ENCODE measurements at regions not wholly inside any gene's neighbourhood (a gene's known extent, or its start where the extent isn't known, plus 50 kb on each side); places are given as distances from the start of the nearest gene placed in this dataset.
"Not testable (repeated sequence)": the region's sequence is repeated elsewhere in the genome, so short reads cannot be mapped to it uniquely, and the experiment has no call there.

DNA sequence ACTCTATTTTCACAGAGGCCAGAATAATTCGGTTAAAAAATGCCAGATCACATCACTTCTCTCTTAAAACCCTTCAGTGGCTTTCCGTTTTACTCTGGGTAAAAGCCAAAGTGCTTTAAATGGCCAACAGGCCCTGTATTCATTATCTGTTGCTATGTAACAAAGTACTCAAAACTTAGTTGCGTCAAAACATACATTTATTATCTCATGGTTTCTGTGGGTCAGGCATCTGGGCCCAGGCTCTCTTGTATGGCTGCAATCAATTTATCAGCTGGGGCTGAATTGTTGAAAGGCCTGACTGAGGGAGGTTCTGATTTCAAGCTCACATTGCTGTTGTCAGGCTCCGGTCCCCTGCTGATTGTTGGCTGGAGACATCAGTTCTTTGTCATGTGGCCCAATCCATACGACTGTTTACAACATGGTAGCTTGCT, 72.7 kb upstream of the H2AZ1 start:
- no peak for DNase-seq

DNA sequence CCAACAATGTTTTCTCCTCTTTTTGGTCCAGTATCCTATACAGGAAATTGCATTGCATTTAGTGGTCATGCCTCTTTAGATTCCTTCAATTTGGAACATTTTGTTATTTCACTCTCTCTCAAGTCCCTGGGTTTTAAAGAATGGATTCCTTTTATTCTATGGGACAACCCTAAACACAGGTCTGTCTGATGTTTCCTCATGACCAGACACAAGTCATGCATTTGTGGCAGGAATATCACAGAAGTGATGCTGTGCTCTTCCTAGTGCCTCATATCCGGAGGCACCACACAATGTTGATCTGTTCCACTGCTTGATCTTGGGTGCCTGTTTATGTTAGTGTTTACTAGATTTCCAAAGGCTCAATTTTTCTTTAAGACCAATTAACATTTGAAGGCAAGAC, 69.7 kb upstream of the H2AZ1 start:
- no peak for DNase-seq

DNA sequence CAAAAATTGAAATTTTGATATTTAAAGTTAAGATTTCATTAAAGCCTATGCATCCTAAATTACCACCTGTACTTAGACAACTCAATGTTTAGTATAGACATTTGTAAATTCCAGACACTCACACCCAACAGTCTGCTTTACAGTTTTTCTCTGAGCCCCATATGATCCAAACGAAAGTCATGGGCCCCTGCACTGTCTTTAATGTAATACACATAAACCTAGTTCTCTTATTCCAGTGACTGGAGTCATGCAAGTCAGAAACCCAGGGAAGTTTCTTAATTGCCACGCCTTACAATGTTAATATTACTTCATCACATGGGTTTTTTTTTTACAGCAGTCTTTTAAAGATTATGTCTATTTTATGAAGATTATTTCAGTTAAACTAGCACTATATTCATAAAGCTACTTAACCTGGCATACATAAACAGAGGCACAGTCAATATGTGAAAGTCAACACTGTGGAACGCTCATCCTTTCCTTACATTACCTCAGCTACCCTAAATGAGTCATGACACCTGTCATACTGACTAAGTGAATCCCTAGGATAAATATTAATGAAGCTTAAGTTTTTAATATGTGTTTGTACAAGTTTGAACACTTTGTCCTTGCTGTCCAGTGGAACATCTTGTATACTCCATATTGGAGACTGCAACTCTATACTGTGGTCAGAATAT, 67.7 kb upstream of the H2AZ1 start:
- no peak for DNase-seq

DNA sequence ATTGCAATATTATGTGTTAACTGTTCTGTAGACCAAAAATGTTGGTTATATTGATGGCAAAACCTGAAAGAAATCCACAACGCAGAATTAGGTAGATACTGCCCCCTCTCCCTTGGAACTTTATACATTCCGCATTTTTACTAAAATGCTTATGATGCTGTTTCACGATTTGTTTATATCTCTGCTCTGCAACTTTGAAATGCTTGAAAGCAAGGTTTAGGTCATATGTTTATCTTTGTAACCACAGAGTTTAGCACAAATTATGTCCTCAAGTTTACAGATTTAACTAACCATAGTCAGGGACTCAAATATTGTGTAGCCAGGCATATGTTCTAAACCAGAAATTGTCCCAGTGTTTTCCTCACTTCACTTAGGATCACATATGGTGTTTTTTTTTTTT, 66.1 kb upstream of the H2AZ1 start:
- no peak for DNase-seq

DNA sequence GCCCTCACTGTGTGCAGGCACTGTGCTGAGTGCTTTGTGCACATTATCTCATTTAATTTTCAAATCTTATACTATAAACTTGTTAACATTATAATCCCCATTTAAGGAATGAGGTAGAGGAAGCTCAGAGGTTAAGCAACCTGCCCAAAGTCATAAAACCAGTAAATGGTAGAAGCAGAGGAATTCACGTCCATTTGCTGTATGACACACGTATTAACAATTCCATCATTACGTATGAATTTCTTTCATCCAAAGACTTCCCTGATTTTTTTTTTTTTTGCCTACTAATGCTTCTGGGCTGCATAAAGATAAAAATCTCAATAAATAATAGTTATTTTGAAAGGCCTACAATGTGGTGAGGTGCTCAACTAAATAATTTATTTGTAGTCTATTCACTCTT, 64.5 kb upstream of the H2AZ1 start:
- no peak for DNase-seq

DNA sequence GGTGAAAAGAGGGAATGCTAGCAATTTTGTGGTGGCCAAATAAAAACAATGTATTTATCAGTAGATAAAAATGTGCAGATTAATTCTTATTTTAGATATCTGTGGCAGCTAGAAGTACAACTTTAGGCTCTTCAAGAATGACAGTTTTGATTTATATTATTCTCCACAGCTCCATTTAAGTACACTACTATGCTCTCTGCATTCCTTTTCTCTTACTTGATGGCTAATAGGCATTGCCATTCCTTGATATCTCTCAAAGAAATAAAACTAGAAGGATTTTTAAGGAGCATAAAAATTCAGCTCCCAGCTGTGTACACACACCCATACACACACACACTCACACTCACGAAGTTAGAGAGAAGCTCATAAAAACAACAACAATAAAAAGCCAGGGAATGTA, 59.4 kb upstream of the H2AZ1 start:
- DNase-seq: no peak

DNA sequence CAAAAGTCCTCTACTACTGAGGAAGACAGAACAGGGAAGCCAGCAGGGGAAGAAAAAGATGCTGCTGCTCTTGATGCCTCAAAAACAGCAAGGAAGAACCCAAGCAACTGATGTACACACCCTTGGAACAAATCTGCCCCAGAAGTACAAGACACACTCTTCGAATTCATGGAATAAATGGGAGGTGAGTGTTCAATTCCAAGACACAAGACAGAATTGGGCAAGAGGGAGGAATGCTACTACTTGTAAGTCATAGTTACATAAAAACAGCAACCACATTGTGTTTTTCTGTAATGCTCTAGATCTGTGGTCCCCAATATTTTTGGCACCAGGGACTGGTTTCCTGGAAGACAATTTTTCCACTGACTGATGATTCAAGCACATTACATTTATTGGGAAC, 58.0 kb upstream of the H2AZ1 start:
- DNase-seq: no peak

DNA sequence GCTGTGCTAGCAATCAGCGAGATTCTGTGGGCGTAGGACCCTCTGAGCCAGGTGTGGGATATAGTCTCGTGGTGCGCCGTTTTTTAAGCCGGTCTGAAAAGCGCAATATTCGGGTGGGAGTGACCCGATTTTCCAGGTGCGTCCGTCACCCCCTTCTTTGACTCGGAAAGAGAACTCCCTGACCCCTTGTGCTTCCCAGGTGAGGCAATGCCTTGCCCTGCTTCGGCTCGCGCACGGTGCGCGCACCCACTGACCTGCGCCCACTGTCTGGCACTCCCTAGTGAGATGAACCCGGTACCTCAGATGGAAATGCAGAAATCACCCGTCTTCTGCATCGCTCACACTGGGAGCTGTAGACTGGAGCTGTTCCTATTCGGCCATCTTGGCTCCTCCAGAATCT, 56.1 kb upstream of the H2AZ1 start:
- not testable (repeated sequence) for DNase-seq

All from activated CD4-positive, alpha-beta T cell treated with anti-CD3 and anti-CD28 coated beads, Interleukin-2, amount 50 U/mL, for 1 hour (primary cell).